Breast epithelium (tissue), 3 donors: ENCODE measurements at regions not wholly inside any gene's neighbourhood (a gene's known extent, or its start where the extent isn't known, plus 50 kb on each side); places are given as distances from the start of the nearest gene placed in this dataset.

Source experiments
- POLR2A ChIP-seq: fragments of 450-650 bp; IDR thresholded peaks from one replicate; pipeline ENCODE4 v1.6.1; 2016; ENCODE audit warnings: antibody characterized with exemption, mild to moderate bottlenecking, moderate library complexity
- TF ChIP-seq, protein P1 (sequence below), 3 donors: fragments of 450-650 bp; IDR thresholded peaks; one replicate each; pipeline ENCODE4 v1.5.1; 2016 to 2017; ENCODE audit warnings: antibody characterized with exemption in 3 of 3, mild to moderate bottlenecking in 3 of 3, moderate library complexity in 3 of 3

DNA sequence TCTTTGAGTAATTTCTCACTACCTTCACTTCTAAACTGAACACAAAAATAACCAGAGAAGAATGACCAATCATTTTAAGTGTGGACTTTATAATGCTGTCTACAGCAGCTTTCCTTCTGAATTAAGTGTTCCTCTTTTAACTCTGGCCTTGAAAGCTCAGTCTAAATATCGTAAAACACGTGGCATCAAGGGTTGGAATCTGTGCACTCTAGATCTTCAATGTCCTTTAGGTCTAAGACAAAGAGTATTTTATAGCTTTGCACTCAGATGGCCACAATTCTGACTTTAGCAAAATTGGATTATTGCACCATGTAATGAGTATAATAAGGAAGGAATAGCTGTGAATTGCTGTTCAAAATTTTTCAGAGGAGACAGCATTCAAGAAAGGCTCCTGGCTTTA lies 197.1 kb upstream of the UGT8 start:
- TF ChIP-seq, protein P1, sequence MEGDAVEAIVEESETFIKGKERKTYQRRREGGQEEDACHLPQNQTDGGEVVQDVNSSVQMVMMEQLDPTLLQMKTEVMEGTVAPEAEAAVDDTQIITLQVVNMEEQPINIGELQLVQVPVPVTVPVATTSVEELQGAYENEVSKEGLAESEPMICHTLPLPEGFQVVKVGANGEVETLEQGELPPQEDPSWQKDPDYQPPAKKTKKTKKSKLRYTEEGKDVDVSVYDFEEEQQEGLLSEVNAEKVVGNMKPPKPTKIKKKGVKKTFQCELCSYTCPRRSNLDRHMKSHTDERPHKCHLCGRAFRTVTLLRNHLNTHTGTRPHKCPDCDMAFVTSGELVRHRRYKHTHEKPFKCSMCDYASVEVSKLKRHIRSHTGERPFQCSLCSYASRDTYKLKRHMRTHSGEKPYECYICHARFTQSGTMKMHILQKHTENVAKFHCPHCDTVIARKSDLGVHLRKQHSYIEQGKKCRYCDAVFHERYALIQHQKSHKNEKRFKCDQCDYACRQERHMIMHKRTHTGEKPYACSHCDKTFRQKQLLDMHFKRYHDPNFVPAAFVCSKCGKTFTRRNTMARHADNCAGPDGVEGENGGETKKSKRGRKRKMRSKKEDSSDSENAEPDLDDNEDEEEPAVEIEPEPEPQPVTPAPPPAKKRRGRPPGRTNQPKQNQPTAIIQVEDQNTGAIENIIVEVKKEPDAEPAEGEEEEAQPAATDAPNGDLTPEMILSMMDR (IDR thresholded peaks at IDR 0.05): no peak
- no peak for TF ChIP-seq POLR2A
